Keratinocyte (primary cell): ENCODE measurements at regions not wholly inside any gene's neighbourhood (a gene's known extent, or its start where the extent isn't known, plus 50 kb on each side); places are given as distances from the start of the nearest gene placed in this dataset.
A peak's percentile ranks its signal among the peaks of the same experiment; 100 is the strongest.

Experiments used
- EZH2 ChIP-seq: IDR thresholded peaks from one replicate; pipeline ENCODE4 v1.6.1; 2012; ENCODE audit warnings: inconsistent platforms, mild to moderate bottlenecking, low read length, moderate library complexity
- TF ChIP-seq, protein P1 (sequence below), 3 experiments: IDR thresholded peaks in 1 of 3; conservative IDR thresholded peaks in 1 of 3; optimal IDR thresholded peaks in 1 of 3; 2 replicates in 2 of 3; 3 replicates in 1 of 3; pipeline versions ENCODE3 to v1.5.1; 2011; ENCODE audit warnings: low read length in 3 of 3, mild to moderate bottlenecking in 3 of 3, moderate library complexity in 2 of 3, control low read depth in 1 of 3, inconsistent platforms in 1 of 3; ENCODE audit not compliant: insufficient read depth in 2 of 3; ENCODE audit errors: extremely low read depth in 1 of 3

DNA sequence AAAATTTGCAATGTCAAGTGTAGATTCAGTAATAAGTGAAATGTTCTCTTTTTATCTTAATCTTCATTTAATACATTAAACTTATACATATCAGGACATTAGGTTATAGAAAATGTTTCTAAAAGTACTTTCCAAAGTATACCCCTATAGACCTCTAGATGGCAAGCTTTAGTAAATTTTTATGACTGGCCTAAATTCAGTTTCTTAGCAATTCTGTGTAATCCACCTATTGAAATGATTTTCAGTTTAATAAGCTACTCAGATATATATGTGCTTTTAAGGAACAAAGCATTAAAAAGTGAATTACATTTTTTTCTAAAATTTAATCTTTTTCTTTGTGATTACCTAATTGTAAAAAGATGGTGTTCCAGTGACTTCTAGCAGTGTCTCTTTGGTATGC lies 342.2 kb downstream of the GBE1 start:
- TF ChIP-seq, protein P1, sequence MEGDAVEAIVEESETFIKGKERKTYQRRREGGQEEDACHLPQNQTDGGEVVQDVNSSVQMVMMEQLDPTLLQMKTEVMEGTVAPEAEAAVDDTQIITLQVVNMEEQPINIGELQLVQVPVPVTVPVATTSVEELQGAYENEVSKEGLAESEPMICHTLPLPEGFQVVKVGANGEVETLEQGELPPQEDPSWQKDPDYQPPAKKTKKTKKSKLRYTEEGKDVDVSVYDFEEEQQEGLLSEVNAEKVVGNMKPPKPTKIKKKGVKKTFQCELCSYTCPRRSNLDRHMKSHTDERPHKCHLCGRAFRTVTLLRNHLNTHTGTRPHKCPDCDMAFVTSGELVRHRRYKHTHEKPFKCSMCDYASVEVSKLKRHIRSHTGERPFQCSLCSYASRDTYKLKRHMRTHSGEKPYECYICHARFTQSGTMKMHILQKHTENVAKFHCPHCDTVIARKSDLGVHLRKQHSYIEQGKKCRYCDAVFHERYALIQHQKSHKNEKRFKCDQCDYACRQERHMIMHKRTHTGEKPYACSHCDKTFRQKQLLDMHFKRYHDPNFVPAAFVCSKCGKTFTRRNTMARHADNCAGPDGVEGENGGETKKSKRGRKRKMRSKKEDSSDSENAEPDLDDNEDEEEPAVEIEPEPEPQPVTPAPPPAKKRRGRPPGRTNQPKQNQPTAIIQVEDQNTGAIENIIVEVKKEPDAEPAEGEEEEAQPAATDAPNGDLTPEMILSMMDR (optimal IDR thresholded peaks at IDR 0.05 in 1 of 3, IDR thresholded peaks at IDR 0.05 in 1 of 3, conservative IDR thresholded peaks at IDR 0.05 in 1 of 3; ENCODE audit: extremely low read depth in 1 of 3, insufficient read depth in 2 of 3, low read length in 3 of 3), result peak in 2 of 3 experiments; percentile 26 to 31
- no peak for TF ChIP-seq EZH2
